GM21390 (cell line): ENCODE measurements at regions not wholly inside any gene's neighbourhood (a gene's known extent, or its start where the extent isn't known, plus 50 kb on each side); places are given as distances from the start of the nearest gene placed in this dataset.
A peak's percentile ranks its signal among the peaks of the same experiment; 100 is the strongest.

ENCODE experiments used
- ATAC-seq: cut with Tn5 transposase; IDR thresholded peaks from one replicate; pipeline ENCODE4 v1.9.1; 2021; ENCODE audit not compliant: unreplicated experiment

- ATAC-seq: no peak
Observed at GRCh38 chr6:128672023-128672422, 151.6 kb upstream of the PTPRK start.

DNA sequence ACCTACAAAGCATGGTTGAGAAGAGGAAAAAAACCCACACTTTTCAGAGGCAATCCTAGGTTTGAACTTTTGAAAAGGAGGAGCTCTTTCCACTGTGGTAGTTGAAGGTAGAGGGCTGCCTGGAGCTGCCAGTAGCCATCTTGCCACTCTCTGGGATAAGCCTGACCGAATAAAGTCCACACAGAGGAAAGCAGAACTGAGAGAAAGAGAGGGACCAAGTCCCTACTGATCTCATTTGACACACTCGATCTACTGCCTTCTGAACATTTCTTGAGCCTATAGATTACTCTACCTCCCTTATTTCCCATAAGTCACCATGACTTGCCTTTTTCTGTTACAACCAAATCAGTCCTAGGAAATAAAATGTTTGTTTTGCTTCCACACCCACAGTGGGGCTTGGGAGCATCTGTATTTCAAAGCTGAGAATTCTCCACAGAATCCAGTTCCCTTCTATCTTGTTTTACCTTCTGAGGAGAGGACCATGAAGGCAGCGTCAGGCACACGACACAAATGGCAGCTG lies 147.0 kb upstream of the PTPRK start:
- ATAC-seq: no peak

- ATAC-seq: no peak
Observed at GRCh38 chr6:128666405-128666804, 146.0 kb upstream of the PTPRK start.

- peak; percentile 68 for ATAC-seq
Observed at GRCh38 chr6:128663238-128663637, 142.8 kb upstream of the PTPRK start.

GRCh38 chr6:128659878-128660622 lies 139.7 kb upstream of the PTPRK start:
- ATAC-seq: no peak

- no peak for ATAC-seq
Observed at GRCh38 chr6:128659276-128659675, 138.9 kb upstream of the PTPRK start.

GRCh38 chr6:128657181-128657580 lies 136.8 kb upstream of the PTPRK start:
- no peak for ATAC-seq

GRCh38 chr6:128655978-128656498 lies 135.6 kb upstream of the PTPRK start:
- peak; percentile 74 for ATAC-seq

DNA sequence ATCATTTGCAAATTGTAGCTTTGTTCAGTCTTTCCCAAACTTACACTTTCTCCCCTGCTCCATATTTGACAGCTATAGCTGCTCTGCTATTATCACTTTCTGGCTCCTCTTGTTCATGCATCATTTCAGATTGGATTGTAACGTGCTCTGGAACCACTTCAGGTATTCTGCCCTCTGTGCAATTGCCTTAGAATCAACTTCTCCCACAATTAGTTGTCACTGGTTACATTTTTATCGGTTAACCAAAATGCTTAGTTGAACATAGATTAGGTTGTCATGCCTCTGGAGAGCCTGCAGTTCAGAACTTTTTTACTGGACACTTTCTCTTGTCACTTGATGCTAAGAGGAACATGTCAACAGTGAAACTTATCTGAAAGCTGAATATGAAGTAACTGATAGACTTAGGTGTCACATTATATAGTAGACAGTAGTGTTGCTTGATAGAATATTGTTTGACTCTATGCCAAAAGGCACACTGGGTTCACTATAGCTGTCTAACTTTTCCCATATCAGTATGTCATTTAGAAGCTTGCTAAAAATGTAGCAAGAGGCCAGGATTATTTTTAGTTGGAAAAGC lies 127.7 kb upstream of the PTPRK start:
- no peak for ATAC-seq

DNA sequence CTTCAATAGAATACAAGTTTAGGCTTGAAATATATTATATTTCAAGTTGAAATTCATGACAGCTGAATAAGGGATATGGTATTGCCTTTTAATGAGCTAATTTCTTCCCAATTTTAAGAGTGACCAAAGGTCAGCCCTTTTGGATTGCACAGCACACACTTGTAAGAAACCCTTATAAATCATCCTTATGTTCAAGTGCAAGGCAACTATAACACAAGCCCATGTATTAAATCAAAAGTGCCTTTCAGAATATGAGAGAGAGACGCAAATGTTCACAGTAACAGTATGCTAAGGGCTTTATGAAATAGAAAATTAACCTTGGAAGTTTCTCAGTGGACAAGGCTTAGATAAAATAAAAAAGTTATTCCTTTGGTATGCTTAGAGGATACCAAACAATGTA lies 121.7 kb upstream of the PTPRK start:
- no peak for ATAC-seq

DNA sequence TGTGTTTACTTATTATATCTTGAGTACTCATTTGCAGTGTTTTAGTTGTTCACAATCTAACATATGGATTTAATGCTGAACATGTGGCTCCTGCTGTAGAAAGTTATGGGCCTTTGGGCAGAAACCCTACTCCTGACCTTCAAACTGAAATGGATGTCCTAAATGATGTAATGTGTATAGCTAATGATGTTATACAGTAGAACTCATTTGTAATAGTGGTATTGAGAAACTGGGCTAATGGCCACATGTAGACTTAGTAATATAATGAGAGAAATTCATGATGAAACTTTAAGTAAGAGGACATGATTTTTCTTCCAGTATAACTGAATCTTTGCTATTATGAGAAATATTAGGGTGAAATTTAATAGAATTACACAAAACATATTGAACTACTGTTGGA lies 121.3 kb upstream of the PTPRK start:
- no peak for ATAC-seq

DNA sequence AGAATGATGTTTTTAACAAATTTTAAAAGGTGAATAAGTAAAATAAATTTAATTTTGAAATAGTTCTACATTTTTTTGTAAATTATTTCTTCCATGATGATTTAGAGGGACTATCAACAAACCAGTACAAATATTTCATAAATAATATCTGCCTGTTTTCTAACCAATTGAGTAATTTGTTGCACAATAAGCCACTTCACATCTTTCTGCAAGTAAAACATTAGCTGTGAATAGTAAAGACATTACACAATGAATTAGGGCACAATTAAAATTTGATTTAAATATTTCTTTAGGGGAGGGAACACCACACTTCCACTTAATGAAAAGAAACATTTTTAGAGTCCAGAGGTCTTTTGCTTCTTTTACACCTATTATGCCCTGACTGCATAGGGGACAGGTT lies 118.4 kb upstream of the PTPRK start:
- ATAC-seq: no peak

DNA sequence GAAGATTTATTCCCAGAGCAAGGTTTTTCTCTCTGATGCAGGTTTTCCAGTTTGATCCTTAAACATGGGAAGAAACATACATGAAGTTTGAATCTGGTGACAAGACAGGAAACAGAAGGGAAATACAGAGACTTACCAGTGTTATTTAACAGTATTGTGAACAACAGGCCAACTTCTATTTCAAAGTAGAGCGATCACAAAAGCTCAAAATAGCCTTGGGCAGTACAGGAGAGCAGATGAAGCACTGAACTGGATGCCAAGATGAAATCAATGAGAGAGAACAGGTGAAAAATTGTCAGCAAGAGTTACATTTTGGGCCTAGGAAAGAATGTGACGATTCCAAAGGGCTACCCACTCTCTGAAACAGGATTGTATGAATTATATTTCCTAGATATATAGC lies 114.8 kb upstream of the PTPRK start:
- no peak for ATAC-seq

DNA sequence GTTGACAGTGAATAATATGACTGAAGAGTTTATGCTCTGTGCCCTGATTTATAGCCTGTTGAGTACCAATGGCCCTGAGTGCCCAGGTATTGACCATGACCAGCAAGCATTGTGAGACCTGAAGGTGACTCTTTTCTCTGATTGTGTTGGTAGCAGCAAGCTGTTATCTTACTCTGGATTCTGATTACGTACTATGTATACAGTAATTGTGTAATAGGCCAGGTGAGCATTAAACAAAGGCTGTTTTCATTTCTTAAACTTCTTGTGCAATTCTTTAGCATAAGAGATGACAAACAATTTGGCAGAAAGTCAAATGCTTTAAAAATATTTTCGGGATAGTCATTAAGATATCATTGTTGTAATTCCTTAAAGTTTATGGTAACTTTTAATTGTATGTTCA lies 111.7 kb upstream of the PTPRK start:
- ATAC-seq: no peak

DNA sequence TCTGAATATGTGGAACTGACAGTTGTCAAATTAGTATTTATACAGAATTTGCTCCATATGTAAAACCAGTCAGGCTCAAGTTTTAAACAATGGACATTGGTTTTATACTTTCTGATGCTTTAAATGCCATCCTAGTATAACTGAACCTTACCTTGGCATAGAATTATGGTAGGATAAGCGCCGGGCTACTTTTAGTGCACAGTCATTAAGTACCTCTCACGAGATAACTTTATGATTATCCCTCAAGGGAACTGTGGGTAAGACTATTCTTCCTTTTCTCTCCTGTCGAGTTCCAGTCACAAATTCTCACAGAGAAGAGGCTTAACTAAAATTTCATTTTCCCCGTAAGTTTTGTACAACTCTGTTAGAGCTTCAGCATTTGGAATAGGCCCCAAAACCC lies 110.6 kb upstream of the PTPRK start:
- no peak for ATAC-seq

GRCh38 chr6:128630213-128630612 lies 109.8 kb upstream of the PTPRK start:
- no peak for ATAC-seq

- ATAC-seq: no peak
Observed at GRCh38 chr6:128617285-128617684, 96.9 kb upstream of the PTPRK start.

- no peak for ATAC-seq
Observed at GRCh38 chr6:128616342-128616741, 95.9 kb upstream of the PTPRK start.

GRCh38 chr6:128606611-128607010 lies 86.2 kb upstream of the PTPRK start:
- ATAC-seq: no peak

- no peak for ATAC-seq
Observed at GRCh38 chr6:128605961-128606360, 85.6 kb upstream of the PTPRK start.

GRCh38 chr6:128601060-128601459 lies 80.7 kb upstream of the PTPRK start:
- ATAC-seq: no peak

- peak; percentile 69 for ATAC-seq
Observed at GRCh38 chr6:128600397-128600951, 80.1 kb upstream of the PTPRK start.
